GM23338 (cell line): ENCODE measurements at regions not wholly inside any gene's neighbourhood (a gene's known extent, or its start where the extent isn't known, plus 50 kb on each side); places are given as distances from the start of the nearest gene placed in this dataset.

ENCODE experiments used
- ATAC-seq: fragments of 200-7000 bp; cut with Tn5 transposase; 3 replicates; pipeline ENCODE4 v1.9.1; 2020
- DNase-seq: peaks from one replicate; pipeline ENCODE4 v3.0.0-alpha.2; 2015; ENCODE audit warnings: low spot score
- H2AFZ ChIP-seq: fragments of 200-600 bp; sonication (generic); 2 replicates; pipeline ENCODE4 v1.8.0; 2016; ENCODE audit warnings: antibody characterized with exemption, mild to moderate bottlenecking, moderate library complexity
- H3F3A ChIP-seq: fragments of 200-600 bp; sonication (generic); replicated peaks from 2 replicates; pipeline ENCODE4 v1.8.0; 2017; ENCODE audit warnings: antibody characterized with exemption, mixed run types, low read depth
- H3K27ac ChIP-seq: fragments of 200-600 bp; sonication (generic); 2 replicates; pipeline ENCODE4 v1.6.1; 2016; ENCODE audit warnings: low read depth
- H3K27me3 ChIP-seq: fragments of 200-600 bp; sonication (generic); 2 replicates; pipeline ENCODE4 v1.8.0; 2016; ENCODE audit warnings: mild to moderate bottlenecking, mixed run types, moderate library complexity; ENCODE audit not compliant: insufficient read depth
- H3K36me3 ChIP-seq: fragments of 200-600 bp; sonication (generic); 2 replicates; pipeline ENCODE4 v1.8.0; 2016; ENCODE audit warnings: mild to moderate bottlenecking; ENCODE audit not compliant: insufficient read depth
- H3K4me1 ChIP-seq: fragments of 200-600 bp; sonication (generic); 2 replicates; pipeline ENCODE4 v1.8.0; 2016; ENCODE audit warnings: mild to moderate bottlenecking, moderate library complexity; ENCODE audit not compliant: insufficient read depth
- H3K4me2 ChIP-seq: fragments of 200-600 bp; sonication (generic); 2 replicates; pipeline ENCODE4 v1.7.1; 2017; ENCODE audit warnings: mixed run types
- H3K4me3 ChIP-seq: fragments of 200-600 bp; sonication (generic); 2 replicates; pipeline ENCODE4 v1.6.1; 2016; ENCODE audit warnings: mixed run types
- H3K79me2 ChIP-seq: fragments of 200-600 bp; sonication (generic); replicated peaks from 2 replicates; pipeline ENCODE4 v1.8.0; 2017; ENCODE audit warnings: mild to moderate bottlenecking; ENCODE audit not compliant: insufficient read depth
- H3K9me2 ChIP-seq: fragments of 200-600 bp; sonication (generic); 2 replicates; pipeline ENCODE4 v1.8.0; 2017; ENCODE audit not compliant: insufficient read depth
- H4K20me1 ChIP-seq: fragments of 200-600 bp; sonication (generic); replicated peaks from 2 replicates; pipeline ENCODE4 v1.8.0; 2017; ENCODE audit warnings: mild to moderate bottlenecking; ENCODE audit not compliant: insufficient read depth
- H3K27ac Mint-ChIP-seq: 2 replicates; pipeline ENCODE4 v1.8.0; 2020; ENCODE audit warnings: inconsistent platforms, mild to moderate bottlenecking, moderate library complexity, mixed read lengths
- H3K27me3 Mint-ChIP-seq: 3 replicates; pipeline ENCODE4 v1.8.0; 2022; ENCODE audit warnings: low read depth, mild to moderate bottlenecking, moderate library complexity, mixed read lengths, inconsistent platforms; ENCODE audit not compliant: insufficient read depth, poor library complexity
- H3K36me3 Mint-ChIP-seq: 3 replicates; pipeline ENCODE4 v1.8.0; 2021; ENCODE audit warnings: low read depth, mild to moderate bottlenecking, inconsistent platforms, moderate library complexity, mixed read lengths
- H3K4me1 Mint-ChIP-seq: 3 replicates; pipeline ENCODE4 v1.8.0; 2020; ENCODE audit warnings: mild to moderate bottlenecking, inconsistent platforms, mixed read lengths
- H3K4me3 Mint-ChIP-seq: 3 replicates; pipeline ENCODE4 v1.8.0; 2021; ENCODE audit warnings: moderate library complexity, mild to moderate bottlenecking, inconsistent platforms, mixed read lengths
- H3K9me3 Mint-ChIP-seq: 3 replicates; pipeline ENCODE4 v1.8.0; 2020; ENCODE audit warnings: moderate library complexity, mild to moderate bottlenecking, inconsistent platforms, mixed read lengths
- CREB1 ChIP-seq: fragments of 250-450 bp; sonication (Bioruptor Pico); IDR thresholded peaks from 2 replicates; pipeline ENCODE4 v1.5.0; 2020; ENCODE audit warnings: low read depth, mild to moderate bottlenecking, moderate library complexity
- CTCF ChIP-seq, 2 experiments: fragments of 200-600 bp in 1 of 2; sonication (generic) in 1 of 2; conservative IDR thresholded peaks; 2 replicates each; pipeline versions ENCODE4 v1.5.1 to v1.6.1; 2016 to 2017; ENCODE audit warnings: antibody characterized with exemption in 2 of 2, low read depth in 2 of 2, mild to moderate bottlenecking in 2 of 2, moderate library complexity in 1 of 2
- ETS1 ChIP-seq: IDR thresholded peaks from 2 replicates; pipeline ENCODE4 v1.6.1; 2016; ENCODE audit warnings: antibody characterized with exemption
- EZH2 ChIP-seq: fragments of 200-600 bp; sonication (generic); IDR thresholded peaks from one replicate; pipeline ENCODE4 v1.8.0; 2017; ENCODE audit warnings: antibody characterized with exemption, mild to moderate bottlenecking, low read depth; ENCODE audit not compliant: unreplicated experiment
- EZH2phosphoT487 ChIP-seq: fragments of 200-600 bp; sonication (generic); IDR thresholded peaks from one replicate; pipeline ENCODE4 v1.8.1; 2018; ENCODE audit warnings: antibody characterized with exemption; ENCODE audit not compliant: unreplicated experiment
- JUNB ChIP-seq: IDR thresholded peaks from one replicate; pipeline ENCODE4 v1.6.1; 2016; ENCODE audit warnings: antibody characterized with exemption; ENCODE audit not compliant: unreplicated experiment
- POLR2AphosphoS5 ChIP-seq: IDR thresholded peaks from 2 replicates; pipeline ENCODE4 v1.6.1; 2016; ENCODE audit warnings: antibody characterized with exemption, low read depth
- STAT1 ChIP-seq: IDR thresholded peaks from one replicate; pipeline ENCODE4 v1.6.1; 2016; ENCODE audit warnings: antibody characterized with exemption; ENCODE audit not compliant: unreplicated experiment
- ZNF114 ChIP-seq: fragments of 250-450 bp; sonication (Bioruptor Pico); IDR thresholded peaks from 2 replicates; pipeline ENCODE4 v1.5.0; 2020; ENCODE audit warnings: mild to moderate bottlenecking, moderate library complexity
- ZNF331 ChIP-seq: fragments of 250-450 bp; sonication (Bioruptor Pico); IDR thresholded peaks from 2 replicates; pipeline ENCODE4 v1.5.0; 2020; ENCODE audit warnings: low read depth, mild to moderate bottlenecking, moderate library complexity
- ZNF462 ChIP-seq: fragments of 250-450 bp; sonication (Bioruptor Pico); IDR thresholded peaks from 2 replicates; pipeline ENCODE4 v1.5.0; 2020; ENCODE audit warnings: mild to moderate bottlenecking, moderate library complexity
- TF ChIP-seq, protein P1 (sequence below): IDR thresholded peaks from one replicate; pipeline ENCODE4 v1.6.1; 2018; ENCODE audit warnings: antibody characterized with exemption; ENCODE audit not compliant: unreplicated experiment

DNA sequence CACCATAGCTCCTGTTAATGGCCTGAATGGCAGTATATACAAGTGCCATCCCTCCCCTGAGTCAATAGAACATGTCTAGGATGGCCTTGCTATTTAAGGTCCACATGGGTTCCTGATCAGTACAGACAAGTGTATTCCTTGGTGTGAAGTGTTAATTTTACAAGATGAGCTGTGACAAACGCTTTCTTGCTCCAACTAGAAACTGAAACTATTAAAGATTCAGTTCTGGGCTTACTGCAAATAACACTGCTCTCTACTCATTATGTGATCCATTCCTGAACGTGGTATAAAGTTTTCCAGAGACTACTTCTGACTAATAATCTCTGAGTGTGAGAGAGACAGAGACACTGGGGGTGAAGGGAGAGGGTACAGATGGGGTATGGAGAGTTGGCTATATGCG is 198.0 kb upstream of the FBXL4 start (continued):
- TF ChIP-seq ZNF331 (CRISPR knock-in tag): no peak

GRCh38 chr6:99143108-99143861 is 195.5 kb upstream of the FBXL4 start:
- peaks cover 15% of the 10 kb centered on the region; the same call in 2 of the 3 replicates for H3K9me3 Mint-ChIP-seq
- peaks cover 4% of the 10 kb centered on the region; the same call in 2 of the 3 replicates for H3K36me3 Mint-ChIP-seq
- Histone ChIP-seq H4K20me1 (no peaks in the 10 kb centered on the region), H3K27ac (no peak overlapping the region), H3K27me3 (no peaks in the 10 kb centered on the region), H3F3A (no peaks in the 10 kb centered on the region), H3K36me3 (no peaks in the 10 kb centered on the region), H3K4me3 (no peak overlapping the region), H3K79me2 (no peaks in the 10 kb centered on the region), H3K4me2 (no peak overlapping the region), H3K4me1 (no peaks in the 10 kb centered on the region), H2AFZ (no peak overlapping the region), H3K9me2 (no peaks in the 10 kb centered on the region)
- no peaks in the 10 kb centered on the region for H3K27me3 Mint-ChIP-seq
- H3K4me1 Mint-ChIP-seq: peaks cover 13% of the 10 kb centered on the region
- ATAC-seq (no peak), DNase-seq (no peak)
- H3K27ac Mint-ChIP-seq: no peak overlapping the region
- no peak overlapping the region for H3K4me3 Mint-ChIP-seq
- TF ChIP-seq POLR2AphosphoS5 (no peak), EZH2phosphoT487 (no peak), STAT1 (no peak), CTCF (conservative IDR thresholded peaks at IDR 0.05; ENCODE audit: low read depth in 2 of 2) (no peak), ZNF331 (CRISPR knock-in tag) (no peak), JUNB (no peak), ZNF462 (CRISPR knock-in tag) (no peak), EZH2 (no peak), ZNF114 (CRISPR knock-in tag) (no peak), ETS1 (no peak), CREB1 (CRISPR knock-in tag) (no peak)
- TF ChIP-seq, protein P1, sequence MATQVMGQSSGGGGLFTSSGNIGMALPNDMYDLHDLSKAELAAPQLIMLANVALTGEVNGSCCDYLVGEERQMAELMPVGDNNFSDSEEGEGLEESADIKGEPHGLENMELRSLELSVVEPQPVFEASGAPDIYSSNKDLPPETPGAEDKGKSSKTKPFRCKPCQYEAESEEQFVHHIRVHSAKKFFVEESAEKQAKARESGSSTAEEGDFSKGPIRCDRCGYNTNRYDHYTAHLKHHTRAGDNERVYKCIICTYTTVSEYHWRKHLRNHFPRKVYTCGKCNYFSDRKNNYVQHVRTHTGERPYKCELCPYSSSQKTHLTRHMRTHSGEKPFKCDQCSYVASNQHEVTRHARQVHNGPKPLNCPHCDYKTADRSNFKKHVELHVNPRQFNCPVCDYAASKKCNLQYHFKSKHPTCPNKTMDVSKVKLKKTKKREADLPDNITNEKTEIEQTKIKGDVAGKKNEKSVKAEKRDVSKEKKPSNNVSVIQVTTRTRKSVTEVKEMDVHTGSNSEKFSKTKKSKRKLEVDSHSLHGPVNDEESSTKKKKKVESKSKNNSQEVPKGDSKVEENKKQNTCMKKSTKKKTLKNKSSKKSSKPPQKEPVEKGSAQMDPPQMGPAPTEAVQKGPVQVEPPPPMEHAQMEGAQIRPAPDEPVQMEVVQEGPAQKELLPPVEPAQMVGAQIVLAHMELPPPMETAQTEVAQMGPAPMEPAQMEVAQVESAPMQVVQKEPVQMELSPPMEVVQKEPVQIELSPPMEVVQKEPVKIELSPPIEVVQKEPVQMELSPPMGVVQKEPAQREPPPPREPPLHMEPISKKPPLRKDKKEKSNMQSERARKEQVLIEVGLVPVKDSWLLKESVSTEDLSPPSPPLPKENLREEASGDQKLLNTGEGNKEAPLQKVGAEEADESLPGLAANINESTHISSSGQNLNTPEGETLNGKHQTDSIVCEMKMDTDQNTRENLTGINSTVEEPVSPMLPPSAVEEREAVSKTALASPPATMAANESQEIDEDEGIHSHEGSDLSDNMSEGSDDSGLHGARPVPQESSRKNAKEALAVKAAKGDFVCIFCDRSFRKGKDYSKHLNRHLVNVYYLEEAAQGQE: no peak
